Inflammatory macrophage (primary cell): ENCODE measurements at regions not wholly inside any gene's neighbourhood (a gene's known extent, or its start where the extent isn't known, plus 50 kb on each side); places are given as distances from the start of the nearest gene placed in this dataset.
"Not testable (repeated sequence)": the region's sequence is repeated elsewhere in the genome, so short reads cannot be mapped to it uniquely, and the experiment has no call there.

ENCODE experiments used
- DNase-seq, 2 donors: peaks; one replicate each; pipeline ENCODE4 v3.0.0-alpha.2; 2020 to 2022

- DNase-seq: no peak
Measured at GRCh38 chr17:71759422-71760060, 361.3 kb upstream of the SOX9 start.

GRCh38 chr17:71760062-71760720, 360.6 kb upstream of the SOX9 start:
- no peak for DNase-seq

GRCh38 chr17:71762526-71762925, 358.3 kb upstream of the SOX9 start:
- no peak for DNase-seq

- no peak for DNase-seq
Measured at GRCh38 chr17:71764505-71764904, 356.3 kb upstream of the SOX9 start.

- DNase-seq: no peak
Measured at GRCh38 chr17:71765437-71765836, 355.4 kb upstream of the SOX9 start.

GRCh38 chr17:71769850-71770249, 351.0 kb upstream of the SOX9 start:
- DNase-seq: no peak

GRCh38 chr17:71777048-71777640, 343.7 kb upstream of the SOX9 start:
- no peak for DNase-seq

- no peak for DNase-seq
Measured at GRCh38 chr17:71779482-71779881, 341.3 kb upstream of the SOX9 start.

GRCh38 chr17:71780596-71780995, 340.2 kb upstream of the SOX9 start:
- DNase-seq: no peak

GRCh38 chr17:71782021-71782420, 338.8 kb upstream of the SOX9 start:
- DNase-seq: not testable (repeated sequence)

- DNase-seq: no peak
Measured at GRCh38 chr17:71790791-71791190, 330.0 kb upstream of the SOX9 start.

- DNase-seq: no peak
Measured at GRCh38 chr17:71791311-71791710, 329.5 kb upstream of the SOX9 start.

- no peak for DNase-seq
Measured at GRCh38 chr17:71792966-71793365, 327.9 kb upstream of the SOX9 start.

GRCh38 chr17:71793518-71793917, 327.3 kb upstream of the SOX9 start:
- no peak for DNase-seq

- no peak for DNase-seq
Measured at GRCh38 chr17:71798701-71799100, 322.1 kb upstream of the SOX9 start.

- no peak for DNase-seq
Measured at GRCh38 chr17:71799657-71800056, 321.2 kb upstream of the SOX9 start.

- DNase-seq: no peak
Measured at GRCh38 chr17:71801301-71801700, 319.5 kb upstream of the SOX9 start.

- DNase-seq: no peak
Measured at GRCh38 chr17:71802663-71803062, 318.2 kb upstream of the SOX9 start.

GRCh38 chr17:71803656-71804284, 317.1 kb upstream of the SOX9 start:
- no peak for DNase-seq

- no peak for DNase-seq
Measured at GRCh38 chr17:71809537-71809936, 311.3 kb upstream of the SOX9 start.

GRCh38 chr17:71813861-71814260, 307.0 kb upstream of the SOX9 start:
- not testable (repeated sequence) for DNase-seq

GRCh38 chr17:71821511-71821910, 299.3 kb upstream of the SOX9 start:
- DNase-seq: no peak

- no peak for DNase-seq
Measured at GRCh38 chr17:71824671-71825070, 296.1 kb upstream of the SOX9 start.

- DNase-seq: no peak
Measured at GRCh38 chr17:71825687-71826086, 295.1 kb upstream of the SOX9 start.
